GM12874 (cell line): ENCODE measurements at regions not wholly inside any gene's neighbourhood (a gene's known extent, or its start where the extent isn't known, plus 50 kb on each side); places are given as distances from the start of the nearest gene placed in this dataset.

Source experiments
- CTCF ChIP-seq: IDR thresholded peaks from 2 replicates; pipeline ENCODE4 v1.5.1; 2011; ENCODE audit warnings: low read depth, mild to moderate bottlenecking, control low read depth, low read length, moderate library complexity; ENCODE audit not compliant: insufficient read depth

- no peak for TF ChIP-seq CTCF
Measured at GRCh38 chr5:124997186-124997893, 250.9 kb upstream of the ZNF608 start.

GRCh38 chr5:124998520-124998919 is 252.1 kb upstream of the ZNF608 start:
- no peak for TF ChIP-seq CTCF

DNA sequence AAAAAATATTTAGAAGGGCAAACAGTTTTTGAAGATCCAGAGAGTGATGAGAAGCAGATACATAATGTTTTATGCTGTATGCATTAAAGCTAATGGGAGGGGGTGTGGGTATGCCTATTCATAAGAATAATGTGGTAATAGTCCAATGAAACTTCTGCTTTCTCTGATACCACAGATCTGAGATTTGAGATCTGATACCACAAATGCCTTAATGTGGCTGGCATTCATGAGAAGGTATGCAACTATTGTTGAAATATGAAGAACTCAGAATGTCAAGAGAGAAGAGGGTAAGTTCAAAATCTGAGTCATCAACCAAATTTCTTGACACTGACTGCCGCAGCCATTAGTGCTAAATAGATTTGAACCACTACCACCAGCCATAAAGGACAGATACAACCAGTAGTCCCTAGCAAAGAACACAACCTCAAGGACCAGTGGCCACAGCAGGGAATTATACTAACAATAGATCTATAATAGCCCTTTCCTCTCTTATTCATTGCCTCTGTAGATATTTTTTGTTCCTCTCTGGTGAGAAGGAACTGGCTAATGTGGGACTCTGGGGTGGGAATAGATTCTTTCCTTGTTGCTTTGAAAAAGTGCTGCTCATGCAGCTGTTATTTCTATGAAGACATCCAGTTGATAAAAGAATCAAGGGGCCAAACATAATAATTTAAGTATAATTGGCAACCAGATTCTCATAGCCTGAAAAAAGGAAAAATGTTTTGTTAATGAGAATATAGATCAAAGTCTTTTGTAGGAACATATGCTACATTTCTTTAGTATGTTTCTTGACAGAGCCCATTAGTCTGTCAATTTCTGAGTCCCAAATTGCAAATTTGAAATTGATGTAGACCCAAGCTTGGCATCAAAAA is 256.5 kb upstream of the ZNF608 start:
- TF ChIP-seq CTCF = no peak

- no peak for TF ChIP-seq CTCF
Measured at GRCh38 chr5:125004009-125004408, 257.6 kb upstream of the ZNF608 start.

DNA sequence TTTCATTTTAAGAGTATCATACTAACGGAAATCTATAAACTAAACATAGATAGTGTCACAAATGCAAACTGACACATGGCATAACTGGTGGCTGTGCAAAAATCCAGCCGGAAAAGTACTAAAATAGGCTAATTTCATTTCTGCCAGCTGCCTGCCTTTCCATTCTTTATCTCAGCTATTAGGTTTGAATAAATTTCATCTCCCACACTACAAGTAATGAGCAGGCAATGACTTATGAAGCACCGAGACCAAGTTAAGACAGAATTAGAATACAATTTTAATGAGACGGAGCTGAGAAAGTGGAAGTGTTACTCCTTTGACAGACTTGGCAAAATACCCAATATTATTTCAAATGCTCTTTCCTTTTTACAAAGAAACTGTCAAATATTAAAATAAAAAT is 258.8 kb upstream of the ZNF608 start:
- TF ChIP-seq CTCF = no peak

- TF ChIP-seq CTCF = no peak
Measured at GRCh38 chr5:125006011-125006685, 259.7 kb upstream of the ZNF608 start.

DNA sequence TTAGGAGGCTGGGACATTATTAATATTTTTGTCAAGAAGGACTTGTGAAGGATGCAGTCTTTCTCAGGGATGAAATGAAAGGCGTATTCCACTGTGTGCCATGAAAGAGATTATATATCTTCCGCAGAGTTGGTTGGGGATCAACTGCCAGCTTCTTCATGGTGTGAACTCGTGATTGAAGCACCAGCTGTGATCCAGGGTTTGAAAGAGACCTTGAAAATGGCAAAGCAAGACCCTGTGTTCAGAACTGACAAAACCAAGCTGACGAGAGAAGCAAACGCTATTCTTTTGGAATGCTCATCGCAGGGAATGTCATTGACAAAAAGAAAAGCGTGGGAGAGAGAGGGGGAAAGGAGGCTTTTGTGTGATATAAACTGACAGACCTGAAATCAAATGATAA is 263.9 kb upstream of the ZNF608 start:
- TF ChIP-seq CTCF = no peak
